ENCODE measurements at regions not wholly inside any gene's neighbourhood (a gene's known extent, or its start where the extent isn't known, plus 50 kb on each side); places are given as distances from the start of the nearest gene placed in this dataset.

GRCh38 chr4:181372014-181372413 is 871.2 kb upstream of the TENM3 start:
- TF ChIP-seq POLR2A (IDR thresholded peaks at IDR 0.05; ENCODE audit: low read length) (no peak), GATA1 (IDR thresholded peaks at IDR 0.05; ENCODE audit: low read depth, low read length) (no peak)

Data from erythroblast (primary cell).